Esophagus squamous epithelium (tissue), 5 donors: ENCODE measurements at regions not wholly inside any gene's neighbourhood (a gene's known extent, or its start where the extent isn't known, plus 50 kb on each side); places are given as distances from the start of the nearest gene placed in this dataset.

ENCODE experiments used
- DNase-seq: peaks from one replicate; lab custom pipeline; 2025; lab: John Stamatoyannopoulos, UW
- H3K27ac ChIP-seq, 4 donors: fragments of 200-600 bp; sonication (generic); one replicate each; pipeline ENCODE4 v1.5.1; 2016 to 2019; ENCODE audit warnings: mild to moderate bottlenecking in 1 of 4
- H3K27me3 ChIP-seq, 4 donors: fragments of 200-600 bp; sonication (generic); 1 replicate in 3 of 4; 2 replicates in 1 of 4; pipeline versions ENCODE4 v1.5.1 to v1.6.0; 2017 to 2021; ENCODE audit warnings: antibody characterized with exemption in 1 of 4
- H3K36me3 ChIP-seq, 3 donors: fragments of 200-600 bp; sonication (generic); one replicate each; pipeline ENCODE4 v1.5.1; 2016 to 2019
- H3K4me1 ChIP-seq, 3 donors: fragments of 200-600 bp; sonication (generic); one replicate each; pipeline ENCODE4 v1.5.1; 2017 to 2019
- H3K4me3 ChIP-seq, 4 donors: fragments of 200-600 bp; sonication (generic); 1 replicate in 3 of 4; 2 replicates in 1 of 4; pipeline ENCODE4 v1.5.1; 2016 to 2019; ENCODE audit warnings: mild to moderate bottlenecking in 2 of 4, moderate library complexity in 1 of 4
- H3K9me3 ChIP-seq, 3 donors: fragments of 200-600 bp; sonication (generic); one replicate each; pipeline ENCODE4 v1.5.1; 2016 to 2019
- CTCF ChIP-seq, 6 experiments: fragments of 450-650 bp in 4 of 6; fragments of 200-600 bp in 2 of 6; sonication (generic) in 2 of 6; IDR thresholded peaks; one replicate each; pipeline ENCODE4 v1.5.1; 2016 to 2019; ENCODE audit warnings: antibody characterized with exemption in 6 of 6, mild to moderate bottlenecking in 4 of 6, moderate library complexity in 4 of 6
- POLR2A ChIP-seq, 4 donors: fragments of 450-650 bp; IDR thresholded peaks; one replicate each; pipeline ENCODE4 v1.6.1; 2017; ENCODE audit warnings: antibody characterized with exemption in 4 of 4, mild to moderate bottlenecking in 4 of 4, moderate library complexity in 3 of 4
- WGBS, 2 donors: methylation state at CpG; one replicate each; pipeline ENCODE4 v1.1.5; 2018; 5-methylcytosine and 5-hydroxymethylcytosine counted together
- intact Hi-C: fragments of 100-400 bp; cut with DNase I; formaldehyde crosslinking; loops from one replicate; pipeline ENCODE4 v1.15.0; 2022
- donor health status: DM: yes; HTN: yes; CAD: no.

- Histone ChIP-seq H3K27me3 (no peaks in the 10 kb centered on the region), H3K27ac (no peak overlapping the region), H3K9me3 (no peaks in the 10 kb centered on the region), H3K4me3 (no peak overlapping the region), H3K4me1 (no peaks in the 10 kb centered on the region), H3K36me3 (no peaks in the 10 kb centered on the region)
- intact Hi-C loops, result no loop called here
- WGBS, 2 donors, result 61 to 66% methylated on average over 5 of the region's 5 CpGs
- no peak for DNase-seq
- TF ChIP-seq CTCF (IDR thresholded peaks at IDR 0.05), result no peak
- no peak for TF ChIP-seq POLR2A (IDR thresholded peaks at IDR 0.05)
Observed at GRCh38 chr2:147560810-147561535, 283.9 kb upstream of the ACVR2A start.

DNA sequence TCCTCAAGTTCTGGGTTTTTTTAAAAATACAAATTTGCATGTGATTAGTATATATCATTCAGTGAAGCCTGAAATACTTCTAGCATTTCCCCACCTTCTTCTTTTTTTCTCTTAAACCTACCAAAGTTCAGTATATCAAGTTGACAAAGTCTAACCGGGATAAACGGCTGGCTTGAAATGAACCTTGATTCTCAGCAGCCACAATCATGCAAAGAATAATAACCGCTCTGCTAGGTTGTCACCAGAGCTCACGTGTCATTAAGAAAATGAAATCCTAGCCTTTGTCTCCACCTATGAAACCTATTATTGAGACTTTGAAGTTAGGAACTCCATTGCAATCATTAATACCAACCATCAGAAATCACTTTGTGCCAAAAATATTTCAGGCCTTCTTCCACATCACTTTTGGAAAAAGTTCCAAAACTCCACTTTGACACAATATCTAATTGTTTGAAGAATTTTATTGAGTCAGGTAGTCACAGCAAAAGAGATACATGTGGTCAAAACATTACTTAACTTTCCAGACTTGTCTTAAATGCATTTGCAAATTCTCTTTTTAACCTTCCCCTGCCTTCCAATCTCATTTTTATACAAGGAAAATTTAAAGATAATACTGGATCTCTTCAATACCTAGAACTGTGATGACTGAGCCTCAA, 285.6 kb upstream of the ACVR2A start:
- Histone ChIP-seq H3K4me1 (no peaks in the 10 kb centered on the region), H3K27me3 (no peaks in the 10 kb centered on the region), H3K9me3 (no peaks in the 10 kb centered on the region), H3K4me3 (no peak overlapping the region), H3K27ac (no peak overlapping the region), H3K36me3 (no peaks in the 10 kb centered on the region)
- no peak for DNase-seq
- intact Hi-C loops, result no loop called here
- TF ChIP-seq POLR2A (IDR thresholded peaks at IDR 0.05) (no peak), CTCF (IDR thresholded peaks at IDR 0.05) (no peak)
- 75 to 83% methylated on average over 4 of the region's 4 CpGs for WGBS, 2 donors

DNA sequence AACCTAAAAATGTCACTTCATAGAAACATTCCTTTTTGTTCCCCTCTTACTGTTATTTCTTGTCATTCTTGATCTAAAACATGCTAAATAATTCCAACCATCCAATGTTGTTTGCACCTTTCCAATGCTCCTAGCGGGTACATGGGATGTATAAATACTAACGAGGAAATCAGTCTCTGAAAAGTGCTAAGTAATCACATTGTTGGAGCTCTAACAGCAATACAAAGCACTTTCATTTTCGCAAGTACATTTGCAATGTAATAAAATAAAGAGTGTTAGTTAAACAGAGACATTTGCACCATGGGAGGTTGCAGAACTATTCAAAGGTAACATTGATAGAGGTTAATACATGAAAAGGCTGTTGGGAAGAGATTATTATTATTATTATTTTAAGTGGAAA, 286.2 kb upstream of the ACVR2A start:
- no peaks in the 10 kb centered on the region for H3K27me3 ChIP-seq
- H3K4me1 ChIP-seq, result no peaks in the 10 kb centered on the region
- H3K36me3 ChIP-seq, result no peaks in the 10 kb centered on the region
- TF ChIP-seq POLR2A (IDR thresholded peaks at IDR 0.05), result no peak
- TF ChIP-seq CTCF (IDR thresholded peaks at IDR 0.05), result no peak
- intact Hi-C loops, result no loop called here
- H3K4me3 ChIP-seq, result no peak overlapping the region
- WGBS, 2 donors, result 73 to 80% methylated on average over 3 of the region's 3 CpGs
- H3K27ac ChIP-seq, result no peak overlapping the region
- H3K9me3 ChIP-seq, result no peaks in the 10 kb centered on the region
- no peak for DNase-seq

- intact Hi-C loops, result no loop called here
- 64 to 67% methylated on average over 5 of the region's 5 CpGs for WGBS, 2 donors
Observed at GRCh38 chr2:147554521-147555107, 290.2 kb upstream of the ACVR2A start.

More at GRCh38 chr2:147554521-147555107, 290.2 kb upstream of the ACVR2A start:
- TF ChIP-seq CTCF (IDR thresholded peaks at IDR 0.05), result no peak
- TF ChIP-seq POLR2A (IDR thresholded peaks at IDR 0.05), result no peak
- no peak overlapping the region for H3K27ac ChIP-seq
- H3K27me3 ChIP-seq, result no peaks in the 10 kb centered on the region
- H3K9me3 ChIP-seq, result no peaks in the 10 kb centered on the region
- no peak overlapping the region for H3K4me3 ChIP-seq
- H3K4me1 ChIP-seq, result no peaks in the 10 kb centered on the region
- DNase-seq, result no peak
- H3K36me3 ChIP-seq, result no peaks in the 10 kb centered on the region
